ENCODE measurements at regions not wholly inside any gene's neighbourhood (a gene's known extent, or its start where the extent isn't known, plus 50 kb on each side); places are given as distances from the start of the nearest gene placed in this dataset.
A peak's percentile ranks its signal among the peaks of the same experiment; 100 is the strongest.
"Not testable (repeated sequence)": the region's sequence is repeated elsewhere in the genome, so short reads cannot be mapped to it uniquely, and the experiment has no call there.

DNA sequence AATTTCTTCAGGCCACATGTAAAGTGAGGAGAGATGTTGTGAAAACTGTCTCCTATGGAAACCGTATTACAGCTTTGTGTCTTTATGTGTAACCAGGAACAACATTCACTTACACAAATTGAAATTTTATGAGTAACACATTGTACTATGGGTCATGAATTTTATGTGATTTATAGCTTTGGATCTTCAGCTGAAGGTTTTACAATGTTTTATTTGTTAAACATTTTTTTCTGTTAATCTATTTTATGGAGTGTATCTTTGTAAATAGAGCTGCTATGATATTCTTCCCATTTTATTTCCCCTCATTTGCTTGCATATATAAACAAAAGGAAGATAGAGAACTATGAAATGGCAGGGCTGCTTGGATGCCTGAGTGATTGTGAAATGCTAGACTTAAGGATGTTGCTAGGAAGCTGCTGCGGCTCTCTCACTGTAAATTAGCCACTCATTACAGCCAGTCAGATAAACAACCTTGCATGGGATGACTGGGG lies 104.5 kb upstream of the PCLO start:
- H3K27me3 ChIP-seq (ENCODE audit: insufficient read depth, low read length) = no peaks in the 10 kb centered on the region
- Mint-ChIP-seq H3K27me3 (ENCODE audit: low read depth) (no peaks in the 10 kb centered on the region), H3K36me3 (ENCODE audit: insufficient read depth in 1 of 3, low read depth in 3 of 3) (no peaks in the 10 kb centered on the region), H3K4me1 (peaks cover 8 to 9% of the 10 kb centered on the region in 2 experiments), H3K27ac (no peak overlapping the region), H3K4me3 (no peak overlapping the region), H3K9me3 (no peaks in the 10 kb centered on the region)
- no peaks in the 10 kb centered on the region for H3K79me1 ChIP-seq (ENCODE audit: insufficient read depth, low read depth, low read length, poor library complexity, severe bottlenecking)
- no peaks in the 10 kb centered on the region for H4K20me1 ChIP-seq (ENCODE audit: control insufficient read depth, insufficient read depth, insufficient read length)
- no peaks in the 10 kb centered on the region for H3K23me2 ChIP-seq (ENCODE audit: insufficient read length, low read depth, low read length, poor library complexity, severe bottlenecking)
- no peak overlapping the region for H3K14ac ChIP-seq (ENCODE audit: insufficient read depth, low read length)
- H2BK12ac ChIP-seq (ENCODE audit: insufficient read length, low read depth, low read length) = no peak overlapping the region
- no peak overlapping the region for H4K91ac ChIP-seq (ENCODE audit: insufficient read length, low read depth, low read length)
- TF ChIP-seq, protein P1, sequence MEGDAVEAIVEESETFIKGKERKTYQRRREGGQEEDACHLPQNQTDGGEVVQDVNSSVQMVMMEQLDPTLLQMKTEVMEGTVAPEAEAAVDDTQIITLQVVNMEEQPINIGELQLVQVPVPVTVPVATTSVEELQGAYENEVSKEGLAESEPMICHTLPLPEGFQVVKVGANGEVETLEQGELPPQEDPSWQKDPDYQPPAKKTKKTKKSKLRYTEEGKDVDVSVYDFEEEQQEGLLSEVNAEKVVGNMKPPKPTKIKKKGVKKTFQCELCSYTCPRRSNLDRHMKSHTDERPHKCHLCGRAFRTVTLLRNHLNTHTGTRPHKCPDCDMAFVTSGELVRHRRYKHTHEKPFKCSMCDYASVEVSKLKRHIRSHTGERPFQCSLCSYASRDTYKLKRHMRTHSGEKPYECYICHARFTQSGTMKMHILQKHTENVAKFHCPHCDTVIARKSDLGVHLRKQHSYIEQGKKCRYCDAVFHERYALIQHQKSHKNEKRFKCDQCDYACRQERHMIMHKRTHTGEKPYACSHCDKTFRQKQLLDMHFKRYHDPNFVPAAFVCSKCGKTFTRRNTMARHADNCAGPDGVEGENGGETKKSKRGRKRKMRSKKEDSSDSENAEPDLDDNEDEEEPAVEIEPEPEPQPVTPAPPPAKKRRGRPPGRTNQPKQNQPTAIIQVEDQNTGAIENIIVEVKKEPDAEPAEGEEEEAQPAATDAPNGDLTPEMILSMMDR (conservative IDR thresholded peaks at IDR 0.05) = no peak
- H4K8ac ChIP-seq (replicated peaks; ENCODE audit: insufficient read length, low read depth, low read length) = no peak overlapping the region
- H3K9ac ChIP-seq (ENCODE audit: extremely low read depth, insufficient read length, low read length) = no peak overlapping the region
- H2BK15ac ChIP-seq (ENCODE audit: low read depth, low read length) = no peak overlapping the region
- H4K5ac ChIP-seq (ENCODE audit: insufficient read length, low read depth, low read length) = no peak overlapping the region
- H3K27ac ChIP-seq (ENCODE audit: insufficient read length, low read depth, low read length) = no peak overlapping the region
- DNase-seq = no peak
- H3K4ac ChIP-seq (ENCODE audit: low read depth, low read length) = no peak overlapping the region
- H3K79me2 ChIP-seq (ENCODE audit: insufficient read depth, low read length) = no peaks in the 10 kb centered on the region
- H3K18ac ChIP-seq (ENCODE audit: insufficient read length, low read depth, low read length) = no peak overlapping the region
- no peak overlapping the region for H2BK5ac ChIP-seq (ENCODE audit: insufficient read length, low read length)
- no peaks in the 10 kb centered on the region for H3K9me3 ChIP-seq (ENCODE audit: control insufficient read depth, low read depth, low read length)
- no peak overlapping the region for H3T11ph ChIP-seq (ENCODE audit: low read length)
- H2BK120ac ChIP-seq (ENCODE audit: low read depth, low read length, poor library complexity, severe bottlenecking) = no peak overlapping the region
- no peak overlapping the region for H2AFZ ChIP-seq (ENCODE audit: low read length)
- H2BK20ac ChIP-seq (ENCODE audit: low read depth, low read length, poor library complexity, severe bottlenecking) = no peak overlapping the region
- H3K4me2 ChIP-seq (ENCODE audit: insufficient read depth, insufficient read length, low read length) = no peak overlapping the region
- no peak overlapping the region for H2AK5ac ChIP-seq (ENCODE audit: insufficient read length, low read length)
- no peaks in the 10 kb centered on the region for H3K4me1 ChIP-seq (ENCODE audit: insufficient read depth, low read length)
- WGBS (ENCODE audit: extremely low coverage, insufficient read length, low lambda C conversion rate) = no CpG with 5 or more reads among the region's 2 CpGs
- H3K23ac ChIP-seq (ENCODE audit: insufficient read length, low read depth, low read length) = no peak overlapping the region
- H3K56ac ChIP-seq (ENCODE audit: insufficient read length, low read depth, low read length) = no peak overlapping the region

DNA sequence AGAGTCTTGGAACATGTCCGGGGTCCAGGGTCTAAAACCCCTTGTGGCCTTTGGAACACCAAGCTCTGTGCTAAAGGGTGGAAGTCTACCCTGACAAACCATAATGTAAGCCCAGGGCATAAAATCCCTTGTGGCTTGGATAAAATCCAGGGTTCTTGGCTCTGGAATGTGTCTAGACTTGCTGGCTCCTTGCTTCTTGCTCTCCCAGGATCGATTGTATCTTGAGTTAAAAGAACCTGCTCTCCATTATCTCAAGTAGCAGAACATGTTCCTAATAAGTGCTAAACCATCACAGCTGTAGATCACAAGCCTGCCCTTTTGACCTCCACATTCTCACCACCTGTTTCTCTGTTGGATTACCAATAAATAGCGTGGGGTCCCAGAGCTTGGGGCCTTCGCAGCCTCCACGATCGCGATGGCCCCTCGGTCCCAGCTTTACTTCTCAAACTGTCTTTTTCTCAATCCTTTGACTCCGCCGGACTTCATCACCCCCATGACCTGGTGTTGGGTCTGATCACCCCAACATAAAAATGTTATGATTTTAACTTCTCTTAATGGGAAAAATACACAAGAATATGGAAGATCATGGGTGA lies 100.9 kb upstream of the PCLO start:
- not testable (repeated sequence) for H3K27me3 Mint-ChIP-seq (ENCODE audit: low read depth); H3K9ac ChIP-seq (ENCODE audit: extremely low read depth, insufficient read length, low read length); H3K23me2 ChIP-seq (ENCODE audit: insufficient read length, low read depth, low read length, poor library complexity, severe bottlenecking); H3K36me3 Mint-ChIP-seq (ENCODE audit: insufficient read depth in 1 of 3, low read depth in 3 of 3); H3K23ac ChIP-seq (ENCODE audit: insufficient read length, low read depth, low read length); H3K4me2 ChIP-seq (ENCODE audit: insufficient read depth, insufficient read length, low read length); H3K4me1 ChIP-seq (ENCODE audit: insufficient read depth, low read length); H3K9me3 ChIP-seq (ENCODE audit: control insufficient read depth, low read depth, low read length); H3K79me2 ChIP-seq (ENCODE audit: insufficient read depth, low read length); H3K4ac ChIP-seq (ENCODE audit: low read depth, low read length); H4K91ac ChIP-seq (ENCODE audit: insufficient read length, low read depth, low read length); H2BK12ac ChIP-seq (ENCODE audit: insufficient read length, low read depth, low read length); H2BK15ac ChIP-seq (ENCODE audit: low read depth, low read length); H4K5ac ChIP-seq (ENCODE audit: insufficient read length, low read depth, low read length); DNase-seq; H3K4me1 Mint-ChIP-seq; H3K79me1 ChIP-seq (ENCODE audit: insufficient read depth, low read depth, low read length, poor library complexity, severe bottlenecking); H2BK20ac ChIP-seq (ENCODE audit: low read depth, low read length, poor library complexity, severe bottlenecking); H3K27ac ChIP-seq (ENCODE audit: insufficient read length, low read depth, low read length); H3K56ac ChIP-seq (ENCODE audit: insufficient read length, low read depth, low read length); H3K9me3 Mint-ChIP-seq; H2BK120ac ChIP-seq (ENCODE audit: low read depth, low read length, poor library complexity, severe bottlenecking); H3K14ac ChIP-seq (ENCODE audit: insufficient read depth, low read length); H4K8ac ChIP-seq (replicated peaks; ENCODE audit: insufficient read length, low read depth, low read length); H2BK5ac ChIP-seq (ENCODE audit: insufficient read length, low read length); H4K20me1 ChIP-seq (ENCODE audit: control insufficient read depth, insufficient read depth, insufficient read length); H2AK5ac ChIP-seq (ENCODE audit: insufficient read length, low read length); H3K4me3 Mint-ChIP-seq; H3T11ph ChIP-seq (ENCODE audit: low read length); H2AFZ ChIP-seq (ENCODE audit: low read length); H3K27me3 ChIP-seq (ENCODE audit: insufficient read depth, low read length); H3K18ac ChIP-seq (ENCODE audit: insufficient read length, low read depth, low read length)
- WGBS (ENCODE audit: extremely low coverage, insufficient read length, low lambda C conversion rate) = no CpG with 5 or more reads among the region's 10 CpGs
- H3K27ac Mint-ChIP-seq = peak overlapping the region in 1 of 3 experiments; percentile 3; a peak in 1 of 7 replicates

All from H9 (cell line).